Mucosa of descending colon (tissue), 3 donors: ENCODE measurements at regions not wholly inside any gene's neighbourhood (a gene's known extent, or its start where the extent isn't known, plus 50 kb on each side); places are given as distances from the start of the nearest gene placed in this dataset.
"Not testable (repeated sequence)": the region's sequence is repeated elsewhere in the genome, so short reads cannot be mapped to it uniquely, and the experiment has no call there.

ENCODE experiments used
- ATAC-seq: fragments of 200-7000 bp; cut with Tn5 transposase; one replicate; pipeline ENCODE4 v1.9.1; 2020; ENCODE audit warnings: mild to moderate bottlenecking, moderate library complexity
- DNase-seq, 3 donors: peaks; one replicate each; pipeline ENCODE4 v3.0.0-alpha.2; 2020
- H3K36me3 ChIP-seq: fragments of 200-600 bp; one replicate; pipeline ENCODE4 v1.8.0; 2021; ENCODE audit warnings: low read depth, mild to moderate bottlenecking
- H3K4me1 ChIP-seq: fragments of 200-600 bp; one replicate; pipeline ENCODE4 v1.8.0; 2021; ENCODE audit warnings: low read depth, mild to moderate bottlenecking
- H3K4me3 ChIP-seq: fragments of 200-600 bp; one replicate; pipeline ENCODE4 v1.8.0; 2021; ENCODE audit warnings: mild to moderate bottlenecking
- H3K9me3 ChIP-seq: fragments of 200-600 bp; one replicate; pipeline ENCODE4 v1.8.0; 2021; ENCODE audit warnings: mild to moderate bottlenecking
- intact Hi-C, 2 donors: fragments of 100-400 bp; cut with DNase I in 1 of 2; cut with micrococcal nuclease in 1 of 2; formaldehyde crosslinking; loops; one replicate each; pipeline versions ENCODE4 v1.11.0 to v1.11.1; 2022; cut with DNase I, micrococcal nuclease
- TF ChIP-seq, protein P1 (sequence below): fragments of 200-600 bp; IDR thresholded peaks from one replicate; pipeline ENCODE4 v1.8.0; 2022; ENCODE audit warnings: antibody characterized with exemption, mild to moderate bottlenecking
- donor health status: DM: no; HTN: no; CAD: no; lungs with moderate emphysema.
- donor health status: DM: no; HTN: no; CAD: no.
- donor health status: DM: no; HTN: yes; CAD: no.

GRCh38 chr2:22079583-22079982, 955.8 kb downstream of the TDRD15 start:
- no peaks in the 10 kb centered on the region for H3K4me1 ChIP-seq
- ATAC-seq = no peak
- no peaks in the 10 kb centered on the region for H3K36me3 ChIP-seq
- TF ChIP-seq, protein P1, sequence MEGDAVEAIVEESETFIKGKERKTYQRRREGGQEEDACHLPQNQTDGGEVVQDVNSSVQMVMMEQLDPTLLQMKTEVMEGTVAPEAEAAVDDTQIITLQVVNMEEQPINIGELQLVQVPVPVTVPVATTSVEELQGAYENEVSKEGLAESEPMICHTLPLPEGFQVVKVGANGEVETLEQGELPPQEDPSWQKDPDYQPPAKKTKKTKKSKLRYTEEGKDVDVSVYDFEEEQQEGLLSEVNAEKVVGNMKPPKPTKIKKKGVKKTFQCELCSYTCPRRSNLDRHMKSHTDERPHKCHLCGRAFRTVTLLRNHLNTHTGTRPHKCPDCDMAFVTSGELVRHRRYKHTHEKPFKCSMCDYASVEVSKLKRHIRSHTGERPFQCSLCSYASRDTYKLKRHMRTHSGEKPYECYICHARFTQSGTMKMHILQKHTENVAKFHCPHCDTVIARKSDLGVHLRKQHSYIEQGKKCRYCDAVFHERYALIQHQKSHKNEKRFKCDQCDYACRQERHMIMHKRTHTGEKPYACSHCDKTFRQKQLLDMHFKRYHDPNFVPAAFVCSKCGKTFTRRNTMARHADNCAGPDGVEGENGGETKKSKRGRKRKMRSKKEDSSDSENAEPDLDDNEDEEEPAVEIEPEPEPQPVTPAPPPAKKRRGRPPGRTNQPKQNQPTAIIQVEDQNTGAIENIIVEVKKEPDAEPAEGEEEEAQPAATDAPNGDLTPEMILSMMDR = no peak
- no peak overlapping the region for H3K4me3 ChIP-seq
- no peaks in the 10 kb centered on the region for H3K9me3 ChIP-seq
- no peak for DNase-seq
- intact Hi-C loops = no loop called here

DNA sequence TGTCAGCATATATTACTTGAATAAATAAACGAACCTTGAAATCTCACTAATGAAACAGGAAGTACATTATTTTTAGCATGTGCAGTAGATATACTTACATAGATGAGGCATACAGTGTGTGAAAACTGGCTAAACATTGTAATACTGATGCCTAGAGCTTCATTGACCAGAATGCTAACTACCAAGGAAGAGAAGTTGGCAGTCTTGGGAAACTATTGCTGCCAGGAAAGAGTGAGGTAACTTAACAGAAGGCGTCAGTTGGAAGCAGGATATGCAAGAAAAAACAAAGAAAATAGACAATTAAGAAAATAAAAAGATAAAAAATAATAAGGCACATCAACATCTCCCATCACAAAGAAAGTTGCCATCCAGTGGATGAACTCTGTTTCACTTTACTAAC, 963.0 kb downstream of the TDRD15 start:
- Histone ChIP-seq H3K36me3 (no peaks in the 10 kb centered on the region), H3K4me3 (no peak overlapping the region), H3K4me1 (no peaks in the 10 kb centered on the region), H3K9me3 (peaks cover 3% of the 10 kb centered on the region)
- no peak for DNase-seq
- TF ChIP-seq, protein P1 = no peak
- intact Hi-C loops = no loop called here
- no peak for ATAC-seq

- H3K9me3 ChIP-seq, ATAC-seq, H3K4me3 ChIP-seq, H3K4me1 ChIP-seq, intact Hi-C loops, DNase-seq, H3K36me3 ChIP-seq: not testable (repeated sequence)
Observed at GRCh38 chr2:22103617-22104016, 979.8 kb downstream of the TDRD15 start.

GRCh38 chr2:22110244-22110651, 986.5 kb downstream of the TDRD15 start:
- intact Hi-C loops = no loop called here
- Histone ChIP-seq H3K4me3 (no peak overlapping the region), H3K9me3 (no peaks in the 10 kb centered on the region), H3K4me1 (no peaks in the 10 kb centered on the region), H3K36me3 (no peaks in the 10 kb centered on the region)
- TF ChIP-seq, protein P1 = no peak
- DNase-seq (no peak), ATAC-seq (no peak)

GRCh38 chr2:22124003-22124402, 1000.2 kb downstream of the TDRD15 start:
- ATAC-seq (no peak), DNase-seq (no peak)
- no peaks in the 10 kb centered on the region for H3K9me3 ChIP-seq
- no peaks in the 10 kb centered on the region for H3K36me3 ChIP-seq
- TF ChIP-seq, protein P1 = no peak
- intact Hi-C loops = no loop called here
- no peak overlapping the region for H3K4me3 ChIP-seq
- no peaks in the 10 kb centered on the region for H3K4me1 ChIP-seq

GRCh38 chr2:22126106-22126505, 1002.3 kb downstream of the TDRD15 start:
- intact Hi-C loops = no loop called here
- no peak for DNase-seq
- no peak for ATAC-seq
- no peaks in the 10 kb centered on the region for H3K4me1 ChIP-seq
- H3K36me3 ChIP-seq = no peaks in the 10 kb centered on the region
- no peak overlapping the region for H3K4me3 ChIP-seq
- H3K9me3 ChIP-seq = no peaks in the 10 kb centered on the region
- TF ChIP-seq, protein P1 = no peak
